HEK293T (cell line): ENCODE measurements at regions not wholly inside any gene's neighbourhood (a gene's known extent, or its start where the extent isn't known, plus 50 kb on each side); places are given as distances from the start of the nearest gene placed in this dataset.

Source experiments
- ARNT ChIP-seq: fragments of 450-650 bp; IDR thresholded peaks from 2 replicates; pipeline ENCODE4 v1.6.1; 2017; ENCODE audit warnings: mild to moderate bottlenecking
- BHLHE40 ChIP-seq: fragments of 450-650 bp; IDR thresholded peaks from 2 replicates; pipeline ENCODE4 v1.6.1; 2016; ENCODE audit warnings: mild to moderate bottlenecking, moderate library complexity, borderline replicate concordance
- ELF4 ChIP-seq: fragments of 450-650 bp; IDR thresholded peaks from 2 replicates; pipeline ENCODE4 v1.6.1; 2017; ENCODE audit warnings: antibody characterized with exemption
- FOXA1 ChIP-seq: fragments of 450-650 bp; IDR thresholded peaks from 2 replicates; pipeline ENCODE4 v1.6.1; 2016; ENCODE audit warnings: mild to moderate bottlenecking
- FOXK2 ChIP-seq: fragments of 450-650 bp; IDR thresholded peaks from 2 replicates; pipeline ENCODE4 v1.6.1; 2016; ENCODE audit warnings: mild to moderate bottlenecking
- FOXM1 ChIP-seq: fragments of 450-650 bp; IDR thresholded peaks from 2 replicates; pipeline ENCODE4 v1.6.1; 2017; ENCODE audit warnings: mild to moderate bottlenecking, borderline replicate concordance
- HDGF ChIP-seq: fragments of 450-650 bp; IDR thresholded peaks from 2 replicates; pipeline ENCODE4 v1.6.1; 2017; ENCODE audit warnings: antibody characterized with exemption, borderline replicate concordance
- LEF1 ChIP-seq: fragments of 450-650 bp; IDR thresholded peaks from 2 replicates; pipeline ENCODE4 v1.6.1; 2017; ENCODE audit warnings: mild to moderate bottlenecking, borderline replicate concordance
- NFRKB ChIP-seq: fragments of 450-650 bp; IDR thresholded peaks from 2 replicates; pipeline ENCODE4 v1.6.1; 2016; ENCODE audit warnings: mild to moderate bottlenecking, moderate library complexity
- PKNOX1 ChIP-seq: fragments of 450-650 bp; IDR thresholded peaks from 2 replicates; pipeline ENCODE4 v1.6.1; 2016
- SP1 ChIP-seq: fragments of 450-650 bp; IDR thresholded peaks from 2 replicates; pipeline ENCODE4 v1.6.1; 2017
- SUZ12 ChIP-seq: fragments of 450-650 bp; IDR thresholded peaks from 2 replicates; pipeline ENCODE4 v1.6.1; 2016; ENCODE audit warnings: mild to moderate bottlenecking
- TARDBP ChIP-seq: fragments of 450-650 bp; IDR thresholded peaks from 2 replicates; pipeline ENCODE4 v1.6.1; 2016

GRCh38 chr7:10643545-10643944, 330.1 kb upstream of the PHF14 start:
- TF ChIP-seq ELF4 (no peak), LEF1 (no peak), SUZ12 (no peak), SP1 (no peak), TARDBP (no peak), ARNT (no peak), BHLHE40 (no peak), FOXM1 (no peak), FOXK2 (no peak), NFRKB (no peak), PKNOX1 (no peak), HDGF (no peak), FOXA1 (no peak)
